ENCODE measurements at regions not wholly inside any gene's neighbourhood (a gene's known extent, or its start where the extent isn't known, plus 50 kb on each side); places are given as distances from the start of the nearest gene placed in this dataset.

DNA sequence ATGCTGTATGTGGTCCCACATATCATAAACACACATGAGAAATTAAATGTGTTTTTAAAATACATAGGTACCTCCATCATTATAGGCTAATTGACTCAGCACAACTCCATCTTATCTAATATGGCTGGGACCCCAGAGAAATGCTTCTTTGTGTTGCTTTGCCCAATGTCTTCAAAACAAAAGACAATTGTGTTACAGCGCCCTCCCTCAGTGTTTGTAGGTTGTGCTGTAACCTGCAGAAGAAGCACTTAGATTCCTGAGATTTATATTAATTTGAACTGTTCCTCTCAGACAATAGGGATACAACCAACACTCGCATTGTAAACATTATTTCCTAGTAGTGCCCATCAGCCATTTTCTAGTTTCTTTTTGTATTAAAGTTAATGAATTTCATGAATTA lies 303.4 kb downstream of the MZT1 start:
- TF ChIP-seq, protein P1, sequence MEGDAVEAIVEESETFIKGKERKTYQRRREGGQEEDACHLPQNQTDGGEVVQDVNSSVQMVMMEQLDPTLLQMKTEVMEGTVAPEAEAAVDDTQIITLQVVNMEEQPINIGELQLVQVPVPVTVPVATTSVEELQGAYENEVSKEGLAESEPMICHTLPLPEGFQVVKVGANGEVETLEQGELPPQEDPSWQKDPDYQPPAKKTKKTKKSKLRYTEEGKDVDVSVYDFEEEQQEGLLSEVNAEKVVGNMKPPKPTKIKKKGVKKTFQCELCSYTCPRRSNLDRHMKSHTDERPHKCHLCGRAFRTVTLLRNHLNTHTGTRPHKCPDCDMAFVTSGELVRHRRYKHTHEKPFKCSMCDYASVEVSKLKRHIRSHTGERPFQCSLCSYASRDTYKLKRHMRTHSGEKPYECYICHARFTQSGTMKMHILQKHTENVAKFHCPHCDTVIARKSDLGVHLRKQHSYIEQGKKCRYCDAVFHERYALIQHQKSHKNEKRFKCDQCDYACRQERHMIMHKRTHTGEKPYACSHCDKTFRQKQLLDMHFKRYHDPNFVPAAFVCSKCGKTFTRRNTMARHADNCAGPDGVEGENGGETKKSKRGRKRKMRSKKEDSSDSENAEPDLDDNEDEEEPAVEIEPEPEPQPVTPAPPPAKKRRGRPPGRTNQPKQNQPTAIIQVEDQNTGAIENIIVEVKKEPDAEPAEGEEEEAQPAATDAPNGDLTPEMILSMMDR (IDR thresholded peaks at IDR 0.05; ENCODE audit: low read length): no peak
- TF ChIP-seq EZH2 (optimal IDR thresholded peaks at IDR 0.05; ENCODE audit: low read depth, low read length): no peak
